ENCODE measurements at regions not wholly inside any gene's neighbourhood (a gene's known extent, or its start where the extent isn't known, plus 50 kb on each side); places are given as distances from the start of the nearest gene placed in this dataset.

DNA sequence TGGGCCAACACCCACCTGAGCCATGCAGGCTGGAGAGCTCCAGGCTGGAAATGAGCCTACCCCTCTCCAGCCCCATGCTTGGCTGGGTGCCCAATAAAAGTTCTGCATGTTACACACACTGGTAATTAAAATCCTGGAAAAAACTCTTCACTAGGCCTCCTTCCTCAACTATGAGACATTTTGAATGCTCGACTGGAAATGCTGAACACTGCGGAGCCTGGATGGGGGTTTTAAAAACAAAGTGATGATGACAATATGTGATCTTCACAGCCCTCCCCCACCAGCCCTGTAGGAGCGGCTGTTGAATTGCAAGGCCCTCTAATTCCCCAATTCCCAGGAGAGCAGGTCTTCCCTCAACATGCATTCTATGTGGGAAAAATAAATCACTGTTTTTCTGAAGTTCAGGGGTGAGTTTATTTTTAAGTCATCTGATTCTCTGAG is 179.2 kb downstream of the TTC32 start:
- DNase-seq (ENCODE audit: low spot score), result no peak

- DNase-seq (ENCODE audit: low spot score), result no peak
These were observed 181.5 kb downstream of the TTC32 start for GRCh38 chr2:19720306-19720705.

GRCh38 chr2:19719540-19719939 is 182.2 kb downstream of the TTC32 start:
- no peak for DNase-seq (ENCODE audit: low spot score)

DNA sequence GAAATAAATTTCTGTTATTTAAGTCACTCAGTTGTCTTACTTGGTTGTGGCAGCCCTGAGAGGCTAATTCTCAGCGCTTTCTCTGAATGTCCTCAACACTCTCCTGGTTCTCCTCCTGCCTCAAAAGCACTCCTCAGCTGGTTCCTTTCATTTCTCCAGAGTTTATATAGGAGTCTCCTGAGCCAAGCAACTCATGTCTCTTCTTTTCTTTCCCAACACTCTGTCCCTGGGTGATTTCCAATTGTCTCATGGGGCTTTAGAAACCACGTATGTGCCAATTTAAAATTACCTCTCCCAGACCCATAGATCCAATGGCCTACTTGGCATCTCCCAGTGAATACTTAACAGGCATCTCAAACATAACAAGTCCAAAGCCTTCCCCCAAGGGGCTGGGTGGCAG is 184.3 kb downstream of the TTC32 start:
- DNase-seq (ENCODE audit: low spot score), result no peak

DNA sequence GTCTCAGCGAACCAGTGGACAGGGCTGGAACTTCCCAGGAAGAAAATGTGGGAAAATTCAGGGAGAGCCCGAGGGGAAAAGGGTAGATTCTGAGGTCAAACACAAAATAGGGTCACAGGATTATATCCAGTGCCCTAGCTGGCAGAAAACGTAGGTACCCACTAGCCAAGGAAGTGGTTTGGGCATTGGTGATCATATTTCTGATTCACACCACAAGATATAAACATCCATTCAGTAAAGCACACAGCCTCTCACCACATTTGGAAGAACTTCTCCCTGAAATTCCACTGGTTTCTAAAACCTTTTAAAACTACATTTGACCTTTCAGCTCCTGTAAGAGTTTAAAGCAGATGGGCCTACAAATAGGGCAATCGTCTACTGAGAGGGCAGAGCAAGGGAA is 186.9 kb downstream of the TTC32 start:
- no peak for DNase-seq (ENCODE audit: low spot score)

DNA sequence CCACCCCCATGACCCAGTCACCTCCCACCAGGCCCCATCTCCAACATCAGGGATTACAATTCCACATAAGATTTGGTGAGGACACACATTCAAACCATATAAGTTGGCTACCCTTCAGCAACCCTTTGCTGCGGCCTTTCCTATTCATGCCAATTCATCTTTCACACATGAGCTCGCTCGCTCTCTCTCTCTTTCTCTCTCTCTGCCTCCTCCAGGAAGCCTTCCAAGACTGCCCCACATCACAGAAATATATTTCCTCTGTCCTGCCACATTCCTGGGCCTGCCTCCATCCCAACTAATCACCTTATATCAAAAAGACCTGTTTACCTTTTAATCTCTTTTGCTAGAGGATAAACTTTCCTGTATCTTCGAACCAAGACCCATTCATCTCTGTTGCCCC is 188.9 kb downstream of the TTC32 start:
- DNase-seq (ENCODE audit: low spot score), result no peak

DNA sequence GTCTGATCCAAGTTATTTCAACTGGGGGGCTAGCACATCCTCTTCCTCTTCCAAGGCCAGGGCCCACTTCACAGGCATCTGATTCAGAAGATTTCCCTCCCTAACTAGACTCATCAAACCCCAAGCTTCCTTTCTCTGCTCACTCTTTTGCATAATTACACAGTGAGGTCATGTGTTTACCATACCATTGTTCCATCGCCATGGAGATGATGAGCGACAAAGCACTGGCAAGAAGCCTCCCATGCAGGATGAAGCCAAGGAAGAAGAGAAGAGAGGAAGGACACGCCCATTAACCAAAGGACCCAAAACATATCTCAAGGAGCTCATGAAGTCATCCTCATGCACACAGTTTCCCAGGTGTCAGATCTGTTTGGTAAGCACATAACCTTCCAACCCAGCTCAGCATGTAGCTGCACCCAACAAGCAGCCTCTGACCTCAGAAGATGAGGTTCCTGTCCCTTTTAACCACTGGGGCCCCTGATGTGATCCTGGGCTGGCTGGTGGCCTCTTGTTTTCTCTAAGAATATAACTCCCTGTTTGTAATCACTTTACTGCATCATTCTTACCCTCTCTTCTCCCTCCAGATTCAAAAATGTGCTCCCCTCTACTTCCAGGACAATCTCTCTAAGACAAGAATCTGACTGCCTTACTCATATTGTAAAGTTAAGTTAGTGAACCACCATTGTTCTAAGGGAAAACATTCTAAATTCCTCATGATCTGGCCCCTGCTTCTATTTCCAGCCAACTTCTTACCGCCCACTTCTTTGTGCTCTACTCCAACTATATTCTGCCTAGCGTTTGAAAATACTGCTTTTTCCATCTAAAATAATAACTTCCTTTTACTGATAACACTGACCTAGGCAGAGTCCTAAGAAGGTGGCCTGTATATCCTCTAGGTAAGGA is 190.1 kb downstream of the TTC32 start:
- DNase-seq (ENCODE audit: low spot score), result no peak

- no peak for DNase-seq (ENCODE audit: low spot score)
These were observed 191.6 kb downstream of the TTC32 start for GRCh38 chr2:19710230-19710629.

GRCh38 chr2:19709553-19709952 is 192.2 kb downstream of the TTC32 start:
- no peak for DNase-seq (ENCODE audit: low spot score)

- no peak for DNase-seq (ENCODE audit: low spot score)
These were observed 193.0 kb downstream of the TTC32 start for GRCh38 chr2:19708776-19709175.

- DNase-seq (ENCODE audit: low spot score), result no peak
These were observed 195.5 kb downstream of the TTC32 start for GRCh38 chr2:19706332-19706731.

GRCh38 chr2:19702267-19702666 is 199.5 kb downstream of the TTC32 start:
- no peak for DNase-seq (ENCODE audit: low spot score)

DNA sequence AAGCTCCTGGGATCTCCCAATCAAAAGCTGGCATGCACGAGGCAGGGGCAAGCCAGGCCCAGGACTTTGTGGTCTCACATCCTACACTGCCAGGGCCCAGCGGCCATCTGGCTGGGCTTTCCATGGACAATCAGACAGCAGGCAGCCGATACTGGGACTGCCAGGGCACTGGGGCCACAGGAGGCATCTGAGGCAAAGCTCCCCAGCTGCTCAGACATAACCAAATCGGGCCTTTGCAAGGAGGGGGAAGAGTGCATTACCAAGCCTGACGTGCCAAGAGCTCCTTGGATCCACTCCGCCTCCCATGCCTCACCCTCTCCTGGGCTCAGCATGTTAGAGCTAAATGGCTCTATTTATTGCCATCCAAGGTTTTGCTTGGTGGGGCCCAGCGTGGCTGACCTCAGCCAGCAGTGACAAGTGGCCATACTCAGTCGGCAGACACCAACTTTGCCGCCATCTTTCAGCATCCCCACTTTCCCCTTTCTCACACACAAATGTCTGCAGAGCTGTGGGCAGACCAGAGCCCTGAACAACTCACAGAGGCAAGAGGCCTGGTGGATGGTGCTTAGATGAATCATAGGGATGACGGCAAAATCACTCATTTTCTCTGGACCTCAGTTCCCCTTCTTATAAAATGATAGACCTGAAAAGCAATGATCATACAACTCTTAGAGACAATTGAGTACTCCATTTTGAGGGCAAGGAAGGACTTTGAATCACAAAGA is 200.8 kb downstream of the TTC32 start:
- DNase-seq (ENCODE audit: low spot score), result no peak

DNA sequence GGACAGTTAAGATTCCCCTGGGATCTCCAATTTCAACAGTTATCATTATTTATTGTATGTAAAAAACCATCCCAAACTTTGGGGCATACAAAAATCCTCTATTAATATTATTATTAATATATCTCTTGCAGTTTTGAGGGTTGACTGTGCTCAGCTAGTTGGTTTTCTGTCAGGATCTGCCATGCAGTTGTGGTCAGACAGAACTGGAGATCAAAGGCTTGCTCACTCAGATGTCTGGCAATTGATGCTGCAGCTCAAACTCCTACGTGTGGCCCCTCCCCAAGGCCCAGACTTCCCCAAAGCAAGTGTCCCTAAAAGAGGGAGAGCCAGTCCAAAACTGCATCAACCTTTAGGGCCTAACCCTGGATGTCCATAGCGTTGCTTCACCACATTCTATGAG is 204.7 kb downstream of the TTC32 start:
- DNase-seq (ENCODE audit: low spot score), result no peak

GRCh38 chr2:19695706-19696105 is 206.1 kb downstream of the TTC32 start:
- DNase-seq (ENCODE audit: low spot score), result no peak

- no peak for DNase-seq (ENCODE audit: low spot score)
These were observed 209.9 kb downstream of the TTC32 start for GRCh38 chr2:19691892-19692291.

DNA sequence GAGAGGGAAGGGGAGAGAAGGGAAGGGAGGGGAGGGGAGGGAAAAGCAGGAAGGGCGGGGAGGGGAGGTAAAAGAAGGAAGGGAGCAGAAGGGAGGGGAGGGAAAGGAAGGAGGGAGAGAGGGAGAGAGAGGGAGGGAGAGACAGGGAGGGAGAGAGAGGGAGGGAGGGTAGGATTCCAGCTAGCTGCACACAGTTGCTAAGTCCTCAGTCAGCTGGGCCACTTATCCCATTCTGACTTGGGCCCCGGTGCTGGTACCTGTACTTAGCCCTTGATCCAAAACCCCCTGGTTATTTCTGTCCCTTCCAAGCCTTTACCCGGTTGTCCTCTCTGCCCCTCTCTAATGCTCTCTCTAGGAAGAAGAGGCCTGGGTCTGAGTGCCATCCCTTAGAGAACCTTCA is 211.4 kb downstream of the TTC32 start:
- no peak for DNase-seq (ENCODE audit: low spot score)

GRCh38 chr2:19689646-19690168 is 212.1 kb downstream of the TTC32 start:
- DNase-seq (ENCODE audit: low spot score), result no peak

DNA sequence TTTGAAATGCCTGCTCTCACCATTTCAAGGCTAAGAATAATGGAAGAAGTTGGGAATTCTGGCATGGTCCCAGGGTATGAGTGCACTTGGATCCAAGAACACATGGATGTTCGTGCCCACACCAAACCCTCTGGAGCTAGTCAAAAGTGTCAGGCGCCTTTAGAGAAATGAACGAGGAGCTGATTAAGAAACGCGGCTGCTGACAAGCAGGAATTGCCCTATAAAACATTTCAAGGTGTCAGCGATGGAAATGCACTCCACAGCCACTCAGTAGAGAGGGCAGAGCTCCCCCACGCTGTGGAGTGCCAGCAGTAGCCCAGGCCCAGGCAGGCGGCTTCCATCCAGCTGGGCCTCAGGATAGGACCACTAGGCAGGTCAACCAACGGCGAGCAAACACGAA is 213.7 kb downstream of the TTC32 start:
- no peak for DNase-seq (ENCODE audit: low spot score)

- DNase-seq (ENCODE audit: low spot score), result no peak
These were observed 214.6 kb downstream of the TTC32 start for GRCh38 chr2:19687017-19687659.

DNA sequence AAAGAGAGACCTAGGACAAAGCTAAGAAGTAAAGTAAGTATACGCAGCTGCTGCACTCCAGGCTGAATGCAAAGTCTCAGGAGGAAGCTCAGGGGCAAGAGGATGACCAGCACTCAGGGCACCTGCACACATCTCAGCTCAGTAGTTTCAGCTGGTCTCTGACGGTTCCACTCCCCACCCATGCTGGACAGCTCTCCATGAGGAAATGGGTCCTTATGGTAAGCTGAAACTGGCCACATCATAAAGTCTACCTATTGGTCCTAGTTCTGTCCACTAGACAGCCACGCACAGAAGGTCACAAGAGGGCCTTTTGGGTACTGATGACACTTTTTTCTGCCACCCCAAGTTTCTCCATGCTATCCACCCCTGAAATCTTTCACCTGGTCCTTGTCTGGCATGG is 215.3 kb downstream of the TTC32 start:
- no peak for DNase-seq (ENCODE audit: low spot score)

DNA sequence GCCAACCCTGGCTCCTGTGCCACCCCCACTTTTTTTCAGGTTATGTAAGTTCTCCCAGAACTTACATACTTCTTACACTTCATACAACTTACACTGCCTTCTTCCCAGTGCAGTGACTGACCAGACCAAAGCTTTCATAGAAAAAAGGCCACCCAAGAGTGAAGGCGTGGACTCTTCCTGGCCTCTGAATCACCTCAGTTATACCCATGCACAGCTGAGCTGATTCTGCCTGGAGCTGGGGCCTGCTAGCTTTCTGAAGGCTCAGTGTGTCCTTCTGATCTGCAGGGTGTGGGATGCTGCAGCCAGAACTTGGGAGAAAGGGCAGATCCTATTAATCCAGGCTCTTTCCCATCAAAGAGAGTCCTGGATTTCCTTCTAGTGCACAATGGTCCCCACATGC is 216.1 kb downstream of the TTC32 start:
- DNase-seq (ENCODE audit: low spot score), result no peak
